ENCODE measurements at regions not wholly inside any gene's neighbourhood (a gene's known extent, or its start where the extent isn't known, plus 50 kb on each side); places are given as distances from the start of the nearest gene placed in this dataset.

DNA sequence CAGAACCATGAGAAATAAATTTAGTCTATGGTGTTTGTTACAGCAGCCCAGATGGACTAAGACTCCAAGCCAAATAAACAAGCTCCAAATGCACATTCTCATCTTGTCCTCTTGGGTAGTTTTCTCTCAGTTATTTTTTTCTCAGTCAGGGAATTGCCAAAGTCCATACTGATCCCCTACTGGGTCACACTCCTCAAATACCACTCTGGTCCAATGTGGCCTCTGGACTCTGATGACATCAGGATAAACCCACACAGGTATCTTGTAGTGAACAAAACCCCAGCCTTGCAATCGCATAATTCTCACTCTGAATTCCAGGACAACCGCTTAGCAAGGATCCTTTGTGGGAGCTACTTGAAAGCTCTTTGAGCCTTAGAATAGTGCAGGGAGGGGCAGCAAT, 248.4 kb upstream of the JUN start:
- DNase-seq, result no peak

DNA sequence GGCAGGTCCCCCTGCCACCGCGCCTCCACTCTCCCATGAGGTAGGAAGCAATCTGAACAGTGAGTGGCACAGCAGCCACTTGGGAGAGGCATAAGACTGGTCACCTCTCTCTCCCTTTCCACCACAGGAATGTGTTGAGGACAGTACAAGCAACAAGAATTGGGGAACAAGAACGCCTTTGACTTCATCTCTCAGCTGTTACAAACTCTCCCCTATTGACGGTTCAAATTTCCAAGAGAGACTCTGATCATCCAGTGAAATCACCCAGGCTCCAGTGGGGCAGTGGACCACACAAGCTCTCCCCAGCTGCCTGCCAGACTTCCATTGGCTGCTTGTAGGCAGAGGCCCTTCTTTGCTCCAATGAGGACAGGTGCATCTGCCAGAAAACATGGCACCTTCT, 249.9 kb upstream of the JUN start:
- DNase-seq, result no peak

DNA sequence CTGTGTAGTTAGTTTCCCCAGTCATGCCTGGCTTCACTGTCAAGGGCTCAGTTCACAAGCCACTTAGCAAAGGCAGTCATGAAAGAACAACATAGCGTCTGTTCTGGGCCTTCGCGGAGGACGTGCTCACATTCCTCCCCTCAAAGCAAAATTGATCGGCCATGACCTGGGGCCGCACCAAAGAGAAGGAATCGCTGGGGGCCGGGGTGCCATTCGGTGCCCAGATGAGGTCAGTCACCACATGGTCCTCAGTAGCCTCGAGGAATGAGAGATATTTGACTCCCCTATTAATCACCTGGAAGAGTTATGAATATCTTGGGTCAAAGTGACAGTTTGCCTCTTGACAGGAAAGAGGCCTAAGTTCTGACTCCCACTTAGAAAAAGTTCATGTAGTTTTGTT, 251.1 kb upstream of the JUN start:
- DNase-seq, result no peak

DNA sequence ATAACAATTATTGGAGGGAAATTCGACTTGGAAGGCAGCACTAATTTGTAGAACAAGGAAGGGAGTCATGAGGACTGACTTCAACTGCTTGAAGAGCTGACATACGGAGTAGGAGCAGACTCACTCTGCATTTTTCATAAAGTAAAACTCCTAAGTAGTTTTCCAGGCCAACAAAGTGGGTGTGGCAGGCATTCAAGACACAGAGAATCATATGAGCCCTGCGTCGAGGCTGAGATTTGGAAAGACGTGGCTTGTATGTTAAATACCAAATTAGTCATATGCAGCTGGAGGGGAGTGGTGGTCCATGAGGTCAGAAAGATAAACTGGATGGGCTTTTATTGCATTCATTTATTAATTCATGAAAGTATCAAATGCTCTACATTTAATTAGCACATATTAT, 255.7 kb upstream of the JUN start:
- DNase-seq, result no peak

DNA sequence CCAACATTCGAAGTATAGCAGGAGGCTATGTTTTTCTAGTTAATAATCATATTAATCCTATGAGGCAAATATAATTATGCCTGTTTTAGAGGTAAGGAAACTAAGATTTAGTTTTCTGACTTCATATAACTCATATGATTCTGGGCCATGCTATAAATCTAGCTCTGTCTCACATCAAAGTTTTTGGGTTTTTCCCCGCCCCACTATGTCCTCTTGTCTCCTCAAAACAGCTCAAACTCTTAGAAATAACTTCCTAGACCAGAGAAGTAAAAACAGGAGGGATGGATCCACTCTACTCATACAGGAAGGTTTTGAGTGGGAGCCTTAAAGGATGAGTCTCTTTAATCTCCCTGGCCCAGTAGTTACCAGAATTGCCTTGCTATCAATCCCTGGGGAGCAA, 256.4 kb upstream of the FGGY start:
- DNase-seq, result no peak

DNA sequence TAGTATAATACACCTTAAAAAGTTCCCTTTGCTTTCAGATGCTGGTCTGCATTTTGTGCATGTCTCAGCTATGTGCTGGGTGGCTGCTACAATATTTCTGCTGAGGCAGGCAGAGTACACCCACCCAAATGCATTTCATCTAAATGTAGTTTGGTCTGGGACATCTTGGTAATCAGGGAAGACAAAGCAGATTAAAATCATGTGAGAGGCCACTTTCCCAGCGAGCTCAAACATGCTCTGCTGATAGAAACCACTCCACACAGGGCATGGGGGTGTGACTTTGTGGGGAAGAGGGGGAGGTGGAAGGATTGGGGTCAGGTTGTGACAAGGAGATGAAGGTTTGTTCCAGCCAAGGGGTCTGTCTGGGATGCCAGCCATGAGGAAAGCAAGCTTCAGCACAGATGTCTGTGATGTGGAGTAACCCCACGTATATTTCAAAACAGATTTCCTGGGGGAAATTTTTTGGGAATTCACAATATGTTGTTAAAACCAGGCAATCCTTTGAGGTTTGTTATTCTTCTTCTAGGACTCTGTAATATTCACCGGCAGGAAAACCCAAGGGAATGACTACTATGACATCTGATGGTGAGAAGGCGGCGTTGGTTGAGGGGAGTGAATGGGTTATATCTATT, 255.1 kb upstream of the FGGY start:
- DNase-seq, result no peak

DNA sequence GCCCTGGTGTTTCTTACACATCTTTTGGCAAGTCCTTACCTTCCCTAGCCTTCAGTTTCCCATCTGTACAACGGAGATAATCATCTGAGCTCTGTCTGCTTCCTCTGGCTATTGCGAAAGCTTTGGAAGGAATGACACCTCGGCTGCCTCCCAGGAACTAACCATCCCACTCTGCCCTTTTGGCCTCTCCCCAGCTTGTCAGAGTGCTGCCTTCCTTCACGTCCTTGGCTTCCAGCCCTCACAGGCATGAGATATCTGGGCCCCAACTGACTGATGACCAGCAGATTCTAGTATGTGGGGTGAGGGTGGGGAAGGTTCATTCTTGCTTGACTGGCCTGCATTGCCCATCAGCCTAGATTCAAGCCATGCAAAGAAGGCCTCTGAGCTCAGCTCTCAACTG, 253.1 kb upstream of the FGGY start:
- DNase-seq, result no peak

DNA sequence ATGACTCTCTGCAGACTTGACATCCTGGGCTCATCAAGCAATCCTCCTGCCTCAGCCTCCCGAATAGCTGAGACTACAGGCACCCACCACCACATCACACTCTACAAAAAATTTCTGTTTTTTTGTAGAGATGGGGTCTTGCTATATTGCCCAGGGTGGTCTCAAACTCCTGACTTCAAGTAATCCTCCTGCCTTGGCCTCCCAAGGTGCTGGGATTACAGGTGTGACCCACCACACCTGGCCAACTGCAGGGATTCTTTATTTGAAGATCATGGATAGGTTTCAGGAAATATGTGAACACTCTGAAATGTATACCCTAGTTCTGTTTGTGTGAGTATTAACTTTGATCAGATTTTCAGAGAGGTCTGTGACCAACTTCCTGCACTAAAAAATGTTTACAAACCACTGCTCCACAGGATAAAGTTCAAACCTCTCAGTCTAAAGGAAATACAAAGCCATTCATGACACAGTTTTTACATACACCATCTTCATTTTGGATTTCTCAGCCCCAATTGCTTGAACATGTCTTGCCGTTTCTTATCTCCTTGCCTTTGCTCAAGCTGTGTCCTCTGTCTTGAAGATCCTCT, 252.3 kb upstream of the FGGY start:
- no peak for DNase-seq

DNA sequence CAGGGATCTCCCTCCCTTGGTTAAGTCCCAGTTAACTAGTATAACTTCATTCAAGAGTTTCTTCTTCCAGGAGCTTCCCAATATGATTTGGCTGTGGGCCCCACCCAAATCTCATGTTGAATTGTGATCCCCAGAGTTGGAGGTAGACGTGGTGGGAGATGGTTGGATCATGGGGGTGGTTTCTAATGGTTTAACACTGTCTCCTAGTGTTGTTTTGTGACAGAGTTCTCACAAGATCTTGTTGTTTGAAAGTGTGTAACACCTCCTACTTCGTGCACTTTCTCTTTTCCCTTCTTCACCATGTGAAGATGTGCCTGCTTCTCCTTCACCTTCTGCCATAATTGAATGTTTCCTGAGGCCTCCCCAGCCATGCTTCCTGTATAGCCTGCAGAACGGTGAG, 251.8 kb upstream of the FGGY start:
- DNase-seq, result no peak

DNA sequence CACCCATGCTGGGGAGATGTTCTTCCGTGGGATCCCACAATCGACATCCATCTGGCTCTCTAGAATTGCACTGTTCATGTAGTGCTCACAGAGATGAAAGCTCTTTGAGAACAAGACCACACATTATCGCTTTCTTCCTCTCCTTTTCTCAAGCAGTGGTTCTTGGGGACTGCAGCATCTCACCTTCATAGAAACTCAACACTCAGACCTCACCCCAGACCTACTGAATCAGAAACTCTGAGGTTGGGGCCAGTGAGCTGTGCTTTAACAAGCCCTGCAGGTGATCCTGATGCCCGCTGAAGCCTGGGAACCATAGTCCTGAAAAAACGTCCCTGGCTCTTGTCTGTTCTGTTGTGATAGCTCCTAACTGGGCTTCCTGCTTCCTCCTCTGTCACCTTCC, 251.3 kb upstream of the FGGY start:
- DNase-seq, result no peak

DNA sequence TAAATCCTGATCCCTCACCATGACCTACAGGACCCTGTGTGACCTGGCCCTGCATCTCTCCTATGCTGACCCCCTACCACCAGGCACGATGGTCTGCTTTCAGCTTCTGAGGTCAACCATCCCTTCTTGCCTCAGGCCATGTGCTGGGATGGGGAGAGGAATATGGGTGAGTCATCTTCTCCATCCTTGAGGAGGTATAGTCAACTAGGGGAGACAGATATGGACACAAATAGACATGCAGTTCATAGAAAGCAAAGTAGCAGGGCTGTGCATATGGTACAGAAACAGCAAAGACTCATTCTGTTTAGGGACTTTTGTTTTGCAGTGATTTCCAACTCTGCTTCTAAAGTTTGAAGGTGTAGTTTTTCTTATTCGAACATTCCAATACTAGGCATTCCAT, 250.8 kb upstream of the FGGY start:
- DNase-seq, result no peak

DNA sequence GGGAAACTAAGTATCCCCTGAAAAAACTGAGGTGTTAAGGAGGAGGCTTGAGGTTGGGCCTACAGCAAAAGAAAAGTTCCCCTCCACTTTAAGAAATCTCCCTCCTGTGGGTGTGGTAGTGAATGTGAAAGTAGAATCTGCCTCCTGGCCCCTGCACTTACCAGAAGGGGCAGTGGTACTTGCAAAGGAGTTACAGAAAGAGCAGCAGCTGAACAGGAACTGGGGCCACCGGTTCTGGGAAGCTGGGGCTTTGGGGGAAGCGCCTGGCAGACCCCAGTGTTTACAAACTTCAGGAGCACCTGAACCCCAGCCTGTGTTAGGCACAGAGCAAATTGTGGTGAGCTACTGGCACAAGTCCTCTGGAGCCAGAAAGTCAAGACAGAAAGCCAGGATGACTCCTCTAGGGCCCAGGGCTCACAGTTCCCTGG, 250.2 kb upstream of the FGGY start:
- DNase-seq, result peak; percentile 6

DNA sequence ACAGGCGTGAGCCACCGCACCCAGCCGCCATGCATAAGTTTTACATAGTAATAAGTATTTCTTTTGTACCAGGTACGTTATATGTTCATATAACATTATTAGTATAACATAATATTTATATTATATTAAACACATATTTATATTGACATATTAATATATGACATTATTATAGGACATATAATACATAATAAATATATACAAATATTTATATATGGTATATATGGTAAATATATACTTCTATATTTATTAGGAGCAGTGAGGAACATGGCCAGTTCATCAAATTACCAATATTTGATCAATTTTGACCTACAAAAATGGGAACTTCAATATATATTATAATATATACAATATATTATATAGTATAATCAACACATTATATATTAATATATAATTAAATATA, 245.9 kb upstream of the FGGY start:
- DNase-seq, result no peak

DNA sequence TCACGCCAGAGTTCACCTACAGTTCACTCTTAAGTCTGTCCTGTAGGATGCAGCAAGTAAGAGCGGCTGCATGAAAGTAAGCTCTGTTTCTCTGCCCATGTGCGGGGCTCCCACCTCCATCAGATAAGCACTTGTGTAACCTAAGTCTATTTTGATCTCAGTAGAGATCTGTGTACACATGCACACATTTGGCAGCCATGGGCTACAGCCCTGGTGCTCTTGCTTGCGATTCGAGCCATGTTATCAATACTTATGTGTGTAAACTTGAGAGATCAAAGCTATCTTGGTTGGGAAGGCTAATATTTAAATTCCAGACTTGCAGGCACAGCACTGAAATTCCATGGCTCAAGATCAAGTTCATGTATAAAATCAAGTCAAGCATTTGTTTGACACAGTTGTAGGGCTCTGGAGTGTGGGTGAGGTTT, 244.7 kb upstream of the FGGY start:
- DNase-seq, result no peak

DNA sequence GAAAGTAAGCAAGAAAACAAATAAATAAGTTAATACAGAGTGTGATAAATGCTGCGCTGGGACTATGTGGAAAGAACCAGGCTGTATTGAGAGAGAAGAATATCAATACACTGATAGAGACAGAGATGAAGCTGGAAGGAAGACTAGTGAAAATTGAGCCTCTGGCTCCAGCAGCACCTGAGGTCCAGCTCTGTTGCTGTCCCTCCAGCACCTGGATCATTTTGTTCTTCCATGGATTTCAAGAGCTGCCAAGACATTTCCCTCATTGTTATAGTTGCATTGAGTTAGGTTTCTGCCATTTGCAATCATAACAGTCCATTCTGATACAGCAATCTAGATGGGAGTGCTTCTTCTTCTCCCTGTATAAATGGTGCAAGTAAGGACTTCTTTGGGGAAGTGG, 242.7 kb upstream of the FGGY start:
- DNase-seq, result no peak

DNA sequence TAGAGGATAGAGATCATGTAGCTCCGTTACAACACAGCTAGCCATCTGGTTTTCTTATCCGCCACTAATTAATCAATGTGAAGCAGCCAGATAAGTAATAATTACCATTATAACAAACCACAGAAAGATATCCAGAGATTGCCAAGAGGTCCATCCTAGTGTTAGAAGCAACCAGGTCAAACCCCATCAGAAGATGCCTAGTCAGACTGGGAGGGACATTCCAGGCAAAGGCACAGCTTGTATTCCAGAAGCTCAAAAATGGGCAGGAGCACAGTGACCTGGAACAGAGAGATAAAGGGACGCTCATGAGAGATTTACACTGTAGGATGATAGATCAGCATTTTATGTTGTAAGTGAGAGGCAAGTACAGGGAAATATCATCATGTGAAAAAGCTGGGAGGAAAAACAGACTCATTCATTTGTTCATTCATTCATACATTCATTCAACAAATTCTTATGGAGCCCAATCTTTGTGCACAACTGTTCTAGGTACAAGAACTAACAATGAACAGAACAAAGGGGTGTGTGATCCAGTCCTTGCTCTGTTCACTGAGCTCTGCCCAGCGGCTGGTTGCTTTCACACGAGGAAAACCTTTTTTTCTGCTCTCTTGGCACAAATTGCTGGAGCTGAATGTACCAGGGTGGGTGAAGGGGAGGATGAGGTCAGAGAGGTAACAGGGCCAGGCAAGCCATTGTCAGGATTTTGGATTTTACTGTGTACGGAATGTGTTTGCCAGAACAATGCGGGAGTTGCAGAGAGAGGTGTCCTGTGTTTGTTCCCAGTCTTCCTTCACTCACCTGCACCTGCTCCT, 240.8 kb upstream of the FGGY start:
- no peak for DNase-seq

DNA sequence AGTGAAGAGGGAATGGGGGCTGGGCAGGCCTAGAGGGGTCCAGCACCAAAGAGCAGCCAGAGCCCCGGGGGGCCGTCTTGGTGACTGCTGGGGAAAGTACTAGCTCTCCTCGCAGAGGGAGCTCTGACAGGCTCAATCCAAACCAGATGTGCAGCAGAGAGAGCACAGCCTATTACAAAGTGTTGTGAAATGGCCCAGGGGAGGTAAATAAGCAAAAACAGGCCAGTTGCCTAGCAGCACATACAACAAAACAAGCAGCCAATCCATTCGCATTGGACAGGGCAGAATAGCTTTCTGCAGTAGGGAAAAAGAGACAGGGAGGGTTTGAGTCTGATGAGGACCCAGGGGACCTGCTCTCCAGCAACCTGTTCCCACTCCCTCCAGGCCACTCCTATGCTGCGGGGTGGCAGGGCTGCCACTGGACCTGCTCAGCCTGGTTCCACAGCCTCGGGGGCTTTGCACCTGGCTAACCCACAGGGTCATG, 239.6 kb upstream of the FGGY start:
- no peak for DNase-seq

DNA sequence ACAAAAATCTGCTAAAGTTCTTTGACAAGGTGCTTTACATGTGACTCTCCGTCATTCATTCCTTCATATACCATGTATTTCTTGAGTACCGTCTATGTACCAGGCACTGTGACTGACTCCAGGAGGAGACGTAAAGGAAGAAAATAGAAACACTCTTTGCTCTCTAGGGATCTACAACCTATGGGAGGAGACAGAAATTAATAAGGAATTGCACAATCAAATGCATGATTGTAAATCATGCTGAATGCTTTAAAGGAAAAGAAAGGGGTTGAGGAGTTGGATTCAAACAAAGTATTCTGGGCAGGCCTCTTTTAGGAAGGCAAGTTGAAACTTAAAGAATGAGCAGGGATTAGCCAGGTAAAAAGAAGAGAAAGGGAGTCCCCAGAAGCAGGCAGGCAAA, 239.1 kb upstream of the FGGY start:
- DNase-seq, result no peak

DNA sequence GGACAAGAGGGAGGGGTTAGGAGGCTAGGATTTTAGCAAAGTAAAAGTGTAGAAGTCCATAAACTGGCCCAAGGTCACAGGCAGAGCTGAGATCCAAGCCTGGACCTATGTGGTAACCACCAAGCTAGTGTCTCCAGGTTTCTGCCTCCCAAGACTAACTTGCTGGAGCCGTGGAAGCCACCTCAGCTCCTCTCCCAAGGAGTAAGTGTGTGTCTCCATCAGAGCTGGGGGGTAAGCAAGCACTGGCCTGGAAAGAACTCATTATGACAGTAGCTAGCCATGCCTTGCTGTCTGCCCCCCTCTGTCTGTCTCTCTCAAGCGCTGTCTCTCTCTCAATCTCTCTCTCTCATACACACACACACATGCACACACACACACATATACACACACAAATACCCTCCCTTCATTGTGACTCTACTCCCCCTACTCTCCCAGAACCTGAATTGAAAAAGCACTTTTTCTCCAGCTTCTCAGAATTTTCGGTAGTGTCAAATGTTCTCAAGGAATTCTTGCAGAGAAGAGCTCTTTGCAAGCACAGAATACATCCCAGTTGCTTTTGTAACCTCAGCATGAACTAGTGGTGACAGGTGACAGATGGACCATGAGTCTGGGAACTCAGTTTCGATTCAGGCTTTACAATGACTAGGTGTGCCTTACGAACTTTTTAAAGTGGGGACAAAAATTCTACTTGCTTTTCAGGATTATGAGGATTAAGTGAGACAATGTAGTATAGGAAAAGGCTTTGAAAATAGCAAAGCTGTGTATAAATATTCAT, 238.0 kb upstream of the FGGY start:
- DNase-seq, result no peak

DNA sequence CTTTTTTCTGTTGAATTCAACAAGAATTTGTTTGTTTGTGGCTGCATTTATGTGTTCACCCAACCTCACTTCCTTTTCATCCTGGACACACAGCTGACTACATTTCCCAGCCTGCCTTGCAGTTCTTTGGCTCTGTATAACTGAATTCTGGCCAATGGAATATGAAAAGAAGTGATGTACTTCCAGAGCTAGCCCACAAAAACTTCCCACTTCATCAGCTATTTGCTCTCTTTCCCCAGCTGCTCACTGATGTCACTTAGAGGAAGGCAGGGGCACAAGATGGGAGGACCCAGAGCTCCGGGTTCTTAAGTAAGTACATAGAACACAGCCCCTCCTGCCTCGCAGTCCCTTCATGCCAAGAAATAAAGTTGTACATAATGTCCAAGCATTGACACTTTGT, 235.0 kb upstream of the FGGY start:
- peak; percentile 16 for DNase-seq

DNA sequence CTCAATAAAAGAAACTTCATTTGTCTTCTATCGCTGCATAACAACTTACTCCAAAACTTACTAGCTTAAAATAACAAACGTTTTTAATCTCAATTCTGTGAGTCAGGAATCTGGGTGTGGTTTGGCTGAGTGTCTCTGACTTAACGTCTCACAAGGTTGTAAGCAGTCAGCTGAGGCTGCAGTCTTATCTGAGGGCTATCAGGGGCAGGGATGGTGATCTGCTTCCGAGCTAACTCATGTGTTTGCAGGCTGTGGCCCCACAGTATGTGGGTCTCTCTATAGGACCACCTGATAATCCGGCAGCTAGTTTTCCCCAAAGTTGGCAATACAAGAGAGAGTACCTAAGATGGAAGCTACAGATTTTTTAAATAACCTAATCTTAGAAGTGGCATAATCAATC, 234.2 kb upstream of the FGGY start:
- no peak for DNase-seq

DNA sequence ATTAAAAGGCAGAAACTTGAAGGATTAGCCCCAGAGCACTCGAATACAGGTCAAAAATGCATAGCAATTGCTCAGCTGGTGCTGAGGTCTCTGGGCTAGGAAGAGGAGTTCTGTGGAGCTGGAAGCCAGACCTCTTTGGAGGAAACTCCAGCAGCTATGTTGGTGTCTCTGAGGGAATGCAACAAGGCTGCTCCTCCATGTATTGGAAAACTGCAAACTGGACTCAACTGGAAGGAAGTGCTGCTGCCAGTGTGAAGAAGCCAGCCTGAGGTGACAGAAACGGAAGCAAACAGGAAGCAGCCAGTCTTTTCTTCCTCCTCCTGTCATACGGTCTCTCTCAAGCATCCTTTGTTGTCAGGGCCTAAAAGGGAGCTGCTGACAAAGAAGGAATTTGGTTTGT, 233.4 kb upstream of the FGGY start:
- DNase-seq, result peak; percentile 36

DNA sequence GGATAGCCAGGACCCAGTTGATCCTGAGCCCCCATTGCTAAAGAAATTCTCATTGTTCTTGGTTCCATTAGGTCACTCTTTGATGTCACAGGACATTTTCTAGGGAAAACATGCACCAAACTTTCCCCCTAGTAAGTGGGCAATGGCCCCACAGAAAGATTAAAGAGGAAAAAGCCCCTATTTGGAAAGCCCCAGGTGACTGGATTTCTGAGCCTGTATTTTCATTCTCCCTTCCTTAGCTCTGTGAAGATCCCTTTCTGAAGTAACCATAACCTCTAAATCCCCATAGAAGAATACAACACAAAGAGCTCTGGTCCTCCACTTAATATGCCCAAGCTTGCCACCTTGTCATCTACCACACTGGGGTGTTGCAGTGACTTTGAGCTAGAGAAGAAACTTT, 232.3 kb upstream of the FGGY start:
- DNase-seq, result no peak

DNA sequence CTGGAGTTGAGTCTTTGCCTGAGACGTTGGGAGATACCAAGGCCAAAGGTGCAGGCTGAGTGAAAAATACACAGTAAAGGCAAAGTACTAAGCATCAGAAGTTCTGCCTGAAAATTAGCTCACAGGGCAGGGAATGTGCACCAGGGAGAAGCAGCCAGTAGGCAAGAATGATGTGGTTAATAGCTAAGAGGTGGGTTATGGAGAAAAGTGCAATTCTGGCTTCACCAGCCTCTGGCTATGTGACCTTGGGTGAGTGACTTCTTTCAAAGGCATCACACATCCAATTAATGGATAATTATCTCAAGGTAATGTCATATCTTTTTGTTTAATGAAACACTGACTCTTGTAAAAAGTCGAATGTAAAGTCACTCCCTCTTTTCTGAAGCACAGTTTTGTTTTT, 230.7 kb upstream of the FGGY start:
- no peak for DNase-seq
